Activated T-cell treated with anti-CD3 and anti-CD28 coated beads for 48 hours (primary cell): ENCODE measurements at regions not wholly inside any gene's neighbourhood (a gene's known extent, or its start where the extent isn't known, plus 50 kb on each side); places are given as distances from the start of the nearest gene placed in this dataset.
A peak's percentile ranks its signal among the peaks of the same experiment; 100 is the strongest.
"Not testable (repeated sequence)": the region's sequence is repeated elsewhere in the genome, so short reads cannot be mapped to it uniquely, and the experiment has no call there.

Experiments
- DNase-seq: peaks from one replicate; pipeline ENCODE4 v3.0.0-alpha.2; 2020; ENCODE audit warnings: low read depth

DNA sequence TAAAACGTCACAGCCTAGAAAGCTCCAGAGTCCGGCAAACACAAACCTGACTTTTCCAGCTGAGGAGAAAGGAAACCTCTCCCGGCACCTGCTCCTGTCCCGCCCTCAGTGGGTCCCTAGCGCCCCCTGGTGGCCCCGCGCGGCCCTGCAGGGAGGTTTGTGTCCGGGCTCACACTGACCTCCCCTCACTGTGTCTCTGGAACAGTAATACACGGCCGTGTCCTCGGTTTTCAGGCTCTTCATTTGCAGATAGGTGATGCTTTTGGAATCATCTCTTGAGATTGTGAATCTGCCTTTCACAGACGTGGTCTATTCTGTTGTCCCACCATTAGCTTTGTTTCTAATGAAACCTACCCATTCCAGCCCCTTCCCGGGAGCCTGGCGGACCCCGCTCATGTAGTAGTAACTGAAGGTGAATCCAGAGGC is 731.2 kb downstream of the TMEM121 start:
- DNase-seq = peak; percentile 73

DNA sequence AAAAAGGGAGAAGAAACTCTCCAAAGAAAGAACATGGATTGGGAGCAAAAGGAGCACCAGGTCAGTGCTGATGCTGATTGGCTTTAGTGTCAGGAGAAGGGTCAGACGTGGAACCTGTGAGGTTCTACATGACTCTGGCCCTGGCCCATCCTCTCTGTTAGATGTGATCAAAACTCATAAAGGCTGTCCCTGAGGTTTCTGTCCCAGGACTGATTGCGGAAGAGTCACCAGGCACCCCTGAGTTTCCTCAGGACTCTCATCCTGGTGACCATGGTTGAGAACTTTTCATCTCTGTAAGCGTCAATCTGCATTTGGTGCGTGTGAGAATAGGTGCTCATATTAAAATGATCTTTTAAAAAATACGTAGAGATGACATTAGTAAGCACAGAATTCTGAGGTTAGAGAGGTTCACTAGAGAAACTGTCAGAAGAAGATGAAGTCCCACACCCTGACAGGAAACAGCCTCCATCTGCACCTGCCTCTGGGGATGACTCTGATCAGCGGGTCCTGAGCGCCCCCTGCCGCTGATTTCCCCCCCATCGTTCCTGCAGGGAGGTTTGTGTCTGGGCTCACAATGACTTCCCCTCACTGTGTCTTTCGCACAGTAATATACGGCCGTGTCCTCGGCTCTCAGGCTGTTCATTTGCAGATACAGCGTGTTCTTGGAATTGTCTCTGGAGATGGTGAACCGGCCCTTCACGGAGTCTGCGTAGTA is 741.8 kb downstream of the TMEM121 start:
- peak; percentile 85 for DNase-seq

- DNase-seq = no peak
These were observed 742.6 kb downstream of the TMEM121 start for GRCh38 chr14:106269029-106269428.

DNA sequence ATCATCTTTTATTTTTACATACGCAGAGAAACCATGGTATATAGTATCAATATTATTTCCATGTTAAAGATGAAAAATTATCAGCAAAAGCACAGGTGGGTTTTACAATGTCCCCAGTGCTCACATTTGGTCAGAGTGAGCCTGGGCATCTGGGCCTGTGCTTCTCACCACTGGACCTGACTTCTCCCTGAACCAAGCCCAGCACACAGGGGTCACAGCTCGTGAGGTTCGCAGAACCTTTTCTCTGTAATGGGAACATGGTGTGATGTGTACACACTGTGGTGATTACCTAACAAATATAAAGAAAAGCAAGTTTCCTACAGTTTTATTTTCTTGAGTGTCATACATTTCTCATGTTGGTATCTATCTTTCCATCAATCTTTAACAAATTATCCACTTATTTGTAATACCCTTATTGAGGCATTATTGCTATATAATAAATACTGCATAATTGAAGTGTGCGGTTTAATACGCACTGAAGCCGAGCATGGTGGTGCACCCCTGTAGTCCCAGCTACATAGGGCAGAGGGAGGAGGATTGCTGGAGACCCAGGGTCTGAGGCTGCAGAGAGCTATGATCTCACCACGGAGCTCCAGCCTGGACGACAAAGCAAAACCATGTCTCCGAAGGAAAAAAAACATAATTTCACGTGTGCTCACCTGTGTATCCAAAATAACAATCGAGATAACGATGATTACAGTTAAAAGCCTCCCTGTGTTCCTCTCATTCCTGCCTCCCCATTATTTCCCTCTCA is 743.2 kb downstream of the TMEM121 start:
- no peak for DNase-seq

GRCh38 chr14:106270476-106271121 is 744.2 kb downstream of the TMEM121 start:
- not testable (repeated sequence) for DNase-seq

DNA sequence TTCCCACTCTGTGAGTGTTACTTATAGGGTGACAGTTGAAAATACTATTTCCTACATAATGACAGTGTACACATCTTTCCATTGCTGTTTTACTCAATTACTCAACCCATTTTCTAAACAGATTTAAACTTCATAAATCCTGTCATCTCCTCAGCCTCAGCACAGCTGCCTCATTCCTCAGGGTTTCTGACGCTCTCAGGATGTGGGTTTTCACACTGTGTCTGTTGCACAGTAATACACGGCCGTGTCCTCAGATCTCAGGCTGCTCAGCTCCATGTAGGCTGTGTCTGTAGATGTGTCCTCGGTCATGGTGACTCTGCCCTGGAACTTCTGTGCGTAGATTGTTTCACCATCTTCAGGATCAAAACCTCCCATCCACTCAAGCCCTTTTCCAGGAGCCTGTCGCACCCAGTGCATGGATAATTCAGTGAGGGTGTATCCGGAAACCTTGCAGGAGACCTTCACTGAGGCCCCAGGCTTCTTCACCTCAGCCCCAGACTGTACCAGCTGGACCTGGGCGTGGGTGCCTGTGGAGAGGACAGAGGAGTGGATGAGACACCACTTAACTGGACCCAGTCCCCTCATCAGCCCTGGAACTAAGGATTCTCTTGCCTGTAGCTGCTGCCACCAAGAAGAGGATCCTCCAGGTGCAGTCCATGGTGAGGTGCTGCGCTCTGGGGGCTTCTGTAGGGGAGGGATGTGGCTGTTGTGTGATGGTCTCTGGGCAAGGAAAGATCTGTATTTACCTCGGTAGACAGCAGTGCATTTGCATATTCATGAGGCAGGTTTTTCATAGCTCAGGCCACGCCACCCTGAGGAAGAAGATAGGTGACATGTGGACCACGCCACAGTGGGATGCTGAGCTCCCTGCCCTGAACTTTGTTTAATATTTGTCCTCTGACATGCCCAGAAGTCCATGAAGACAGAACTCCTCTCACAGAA is 750.2 kb downstream of the TMEM121 start:
- DNase-seq = no peak

DNA sequence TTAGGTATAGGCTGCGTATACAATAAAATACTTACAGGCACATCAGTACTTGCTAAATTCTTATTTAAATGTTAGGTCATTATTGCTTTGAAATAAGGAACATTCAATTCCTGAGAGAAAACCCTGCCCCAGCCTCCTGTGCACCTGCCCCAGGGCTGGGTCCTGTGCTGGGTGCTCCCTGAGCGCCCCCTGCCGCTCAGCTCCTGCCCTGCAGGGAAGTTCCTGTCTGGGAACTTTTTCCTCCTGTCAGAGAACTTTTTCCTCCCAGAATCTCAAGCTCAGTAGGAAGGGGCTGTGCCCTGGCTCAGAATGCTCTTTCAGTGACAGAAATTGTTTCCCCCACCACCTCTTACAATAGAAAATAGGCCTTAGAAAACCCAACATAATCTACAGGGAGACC is 751.1 kb downstream of the TMEM121 start:
- DNase-seq = no peak

DNA sequence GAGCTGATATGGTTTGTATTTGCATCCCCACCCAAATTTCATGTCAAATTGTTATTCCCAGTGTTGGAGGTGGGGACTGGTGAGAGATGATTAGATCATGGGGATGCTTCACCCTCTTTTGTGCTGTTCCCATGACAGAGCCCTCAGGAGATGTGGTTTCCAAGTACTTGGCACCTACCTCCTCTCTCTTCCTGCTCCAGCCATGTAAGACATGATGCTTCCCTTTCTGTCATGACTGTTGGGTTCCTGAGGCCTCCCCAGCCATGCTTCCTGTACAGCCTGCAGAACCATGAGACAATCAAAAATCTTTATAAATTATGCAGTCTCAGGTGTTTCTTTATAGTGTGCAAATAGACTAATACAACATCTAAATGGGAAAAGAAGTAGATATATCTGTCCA is 754.5 kb downstream of the TMEM121 start:
- no peak for DNase-seq

DNA sequence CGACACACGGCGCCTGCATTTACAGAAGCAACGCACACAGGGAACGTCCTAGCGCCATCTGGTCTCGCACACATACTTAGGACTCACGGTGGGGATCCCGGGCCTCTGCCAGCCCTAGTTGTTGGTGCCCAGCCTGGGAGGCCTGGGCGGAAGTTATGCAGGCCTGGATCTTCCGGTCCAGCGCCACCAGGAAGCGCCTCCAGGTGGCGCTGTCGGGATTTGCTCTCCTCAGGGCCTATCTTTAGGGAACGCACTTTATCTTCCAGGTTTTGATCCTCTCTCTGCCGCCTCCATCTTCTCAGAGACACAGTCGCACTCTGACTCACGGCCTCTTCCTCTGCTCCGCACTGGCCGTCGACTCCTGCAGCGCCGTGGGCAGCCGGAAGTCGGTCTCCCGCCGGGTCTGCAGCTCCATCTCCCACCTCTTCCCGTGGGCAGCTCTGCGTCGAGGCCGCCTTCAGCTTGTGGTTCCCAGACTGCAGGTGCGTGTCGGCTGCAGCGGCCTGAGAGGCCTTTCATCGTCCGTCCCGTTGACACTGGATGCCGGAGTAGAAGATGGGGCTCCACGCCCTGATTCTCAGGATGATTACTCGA is 760.4 kb downstream of the TMEM121 start:
- DNase-seq = peak; percentile 19

- no peak for DNase-seq
These were observed 761.1 kb downstream of the TMEM121 start for GRCh38 chr14:106287506-106287905.

DNA sequence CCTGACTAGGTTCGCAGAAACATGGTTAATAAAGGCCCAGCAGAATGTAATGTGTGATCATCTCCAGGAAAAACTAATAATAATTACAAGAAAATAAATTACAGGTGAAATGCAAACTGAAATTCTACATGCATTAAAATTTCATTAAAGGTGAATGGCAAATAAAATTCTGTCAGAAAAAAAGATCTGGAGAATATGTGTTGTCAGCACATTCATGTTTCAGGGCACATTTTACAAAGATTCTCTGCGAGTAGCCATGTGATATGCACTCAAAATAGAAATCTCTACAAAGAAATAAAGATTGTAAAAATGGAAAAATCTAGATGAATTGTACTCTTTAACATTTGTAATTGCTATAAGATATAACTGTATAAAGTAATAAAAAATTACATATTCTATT is 765.2 kb downstream of the TMEM121 start:
- DNase-seq = no peak

GRCh38 chr14:106294324-106294723 is 767.9 kb downstream of the TMEM121 start:
- no peak for DNase-seq

- not testable (repeated sequence) for DNase-seq
These were observed 774.6 kb downstream of the TMEM121 start for GRCh38 chr14:106300951-106301510.

DNA sequence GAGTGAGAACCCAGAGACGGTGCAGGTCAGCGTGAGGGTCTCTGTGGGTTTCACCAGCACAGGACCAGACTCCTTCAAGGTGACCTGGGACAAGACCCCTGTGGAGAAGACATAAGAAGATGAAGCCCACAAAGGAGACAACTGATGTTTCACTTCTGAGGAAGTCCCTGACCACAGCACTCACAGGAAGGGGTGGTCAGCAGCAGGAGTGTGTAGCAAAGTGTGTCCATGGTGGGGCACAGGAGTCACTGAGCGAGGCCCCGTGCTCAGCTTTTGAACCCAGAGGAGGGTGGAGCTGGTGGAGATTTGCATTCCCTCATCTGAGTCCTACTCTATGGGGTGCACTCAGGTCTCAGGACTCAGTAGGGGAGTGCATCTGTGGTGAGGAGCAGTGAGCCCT is 775.2 kb downstream of the TMEM121 start:
- not testable (repeated sequence) for DNase-seq

DNA sequence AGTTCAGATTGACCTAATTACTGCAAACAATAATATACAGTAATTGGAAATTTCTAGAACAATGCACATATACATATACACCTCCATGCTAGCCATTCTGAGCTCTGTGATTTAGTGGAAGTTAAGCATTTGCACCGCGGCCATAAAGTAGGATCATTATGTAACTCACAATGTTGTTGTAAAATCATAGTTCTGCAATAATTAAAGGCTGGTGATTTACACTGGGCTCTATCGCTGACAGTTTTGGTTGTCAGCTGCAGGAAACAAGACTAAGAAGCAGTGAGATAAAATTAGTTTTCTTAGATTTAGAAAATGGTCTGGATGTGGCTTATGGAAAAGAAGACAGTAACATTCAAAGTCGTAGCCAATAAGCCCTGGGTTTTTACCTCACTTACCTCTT is 776.3 kb downstream of the TMEM121 start:
- DNase-seq = no peak

- no peak for DNase-seq
These were observed 777.9 kb downstream of the TMEM121 start for GRCh38 chr14:106304271-106304670.

GRCh38 chr14:106308839-106309389 is 782.5 kb downstream of the TMEM121 start:
- peak; percentile 95 for DNase-seq

DNA sequence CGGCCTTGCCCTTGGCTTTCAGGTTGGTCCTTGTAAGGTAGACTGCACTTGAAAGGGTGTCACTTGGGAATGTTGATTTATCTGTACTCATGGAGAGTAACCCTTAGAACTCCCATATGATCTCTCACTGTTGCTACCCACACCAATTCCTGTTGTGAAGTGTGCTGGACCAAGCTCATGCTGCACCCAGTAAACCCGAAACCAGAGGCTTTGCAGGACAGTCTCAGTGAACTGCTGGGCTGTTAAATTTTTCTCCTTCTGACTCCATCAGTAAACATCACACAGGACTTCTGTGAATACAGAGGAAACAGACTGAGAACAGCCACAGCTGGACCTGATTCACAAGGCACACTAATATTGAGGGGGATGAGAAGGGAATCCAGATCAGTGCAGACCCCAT is 783.0 kb downstream of the TMEM121 start:
- no peak for DNase-seq

DNA sequence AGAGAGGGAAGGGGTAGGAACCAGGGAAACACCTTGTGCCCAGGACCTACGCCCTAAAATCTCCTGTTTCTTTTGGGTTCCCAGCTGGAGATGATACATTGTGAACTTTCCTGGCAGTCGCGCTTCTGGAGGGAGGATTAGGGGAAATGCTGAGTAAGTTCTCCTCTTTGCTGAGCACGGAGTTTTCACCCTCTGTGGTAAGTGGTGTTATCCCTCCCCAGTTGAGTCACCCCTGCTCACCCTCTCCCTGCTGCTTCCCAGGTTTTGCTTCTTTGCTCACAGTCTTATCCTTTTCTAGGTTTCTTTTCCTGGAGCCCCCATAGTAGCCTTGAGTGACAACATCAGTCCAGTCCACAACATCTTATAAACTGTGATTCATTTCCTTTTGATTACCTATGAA is 789.1 kb downstream of the TMEM121 start:
- no peak for DNase-seq

DNA sequence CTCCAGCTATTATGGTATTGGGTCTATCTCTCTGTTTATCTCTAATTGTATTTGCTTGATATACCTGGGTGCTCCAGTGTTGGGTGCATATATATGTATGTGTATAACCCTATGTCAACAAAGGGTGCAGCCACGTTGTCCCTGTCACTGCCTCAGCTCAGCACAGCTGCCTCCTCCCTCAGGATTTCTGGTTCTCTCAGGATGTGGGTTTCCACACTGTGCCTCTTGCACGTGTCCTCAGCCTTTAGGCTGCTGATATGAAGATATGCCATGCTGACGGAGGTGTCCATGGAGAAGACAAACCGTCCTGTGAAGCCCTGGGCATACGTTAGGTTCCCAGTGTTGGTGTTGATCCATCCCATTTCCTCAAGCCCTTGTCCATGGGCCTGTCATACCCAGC is 791.2 kb downstream of the TMEM121 start:
- no peak for DNase-seq

DNA sequence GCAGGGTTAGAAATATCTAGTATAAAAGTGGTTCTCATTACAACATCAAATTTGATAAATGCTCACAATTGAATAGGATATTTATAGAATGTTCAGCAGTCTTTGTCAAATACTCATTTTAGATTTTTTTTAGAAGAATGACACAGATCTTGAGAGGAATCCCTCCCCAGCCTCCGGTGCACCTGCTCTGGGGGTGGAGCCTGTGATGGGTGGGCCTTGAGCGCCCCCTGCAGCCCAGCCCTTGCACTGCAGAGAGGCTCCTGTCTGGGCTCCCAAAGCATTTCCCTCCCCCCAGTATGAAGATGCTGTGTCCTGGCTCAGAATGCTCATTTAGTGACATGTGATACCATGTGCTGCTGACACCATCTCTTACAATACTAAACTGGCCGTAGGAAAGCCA is 792.3 kb downstream of the TMEM121 start:
- DNase-seq = peak; percentile 67
